UCSD-AML1 (cell line): ENCODE measurements at regions not wholly inside any gene's neighbourhood (a gene's known extent, or its start where the extent isn't known, plus 50 kb on each side); places are given as distances from the start of the nearest gene placed in this dataset.

Source experiments
- DNase-seq: peaks from one replicate; lab custom pipeline; 2025; ENCODE audit not compliant: unreplicated experiment; lab: John Stamatoyannopoulos, UW

DNA sequence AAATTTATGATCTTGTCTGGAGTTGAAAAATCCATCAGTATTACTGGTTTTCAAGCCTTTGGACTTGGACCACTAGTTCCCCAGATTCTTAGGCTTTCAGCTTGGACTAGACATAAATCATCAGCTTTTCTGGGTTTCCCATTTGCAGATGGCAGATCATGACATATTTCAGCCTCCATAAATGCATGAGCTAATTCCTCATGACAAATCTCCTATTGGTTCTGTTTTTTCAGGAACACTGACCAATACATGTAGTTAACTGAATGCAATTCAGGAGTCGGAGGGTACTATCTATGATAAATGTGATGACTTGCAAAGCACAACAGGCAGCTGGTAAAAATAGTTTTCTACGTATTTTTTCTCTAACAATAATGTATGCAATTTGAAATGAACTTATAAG lies 635.6 kb downstream of the TRAM1L1 start:
- no peak for DNase-seq

GRCh38 chr4:116444117-116444516 lies 641.3 kb downstream of the TRAM1L1 start:
- no peak for DNase-seq

DNA sequence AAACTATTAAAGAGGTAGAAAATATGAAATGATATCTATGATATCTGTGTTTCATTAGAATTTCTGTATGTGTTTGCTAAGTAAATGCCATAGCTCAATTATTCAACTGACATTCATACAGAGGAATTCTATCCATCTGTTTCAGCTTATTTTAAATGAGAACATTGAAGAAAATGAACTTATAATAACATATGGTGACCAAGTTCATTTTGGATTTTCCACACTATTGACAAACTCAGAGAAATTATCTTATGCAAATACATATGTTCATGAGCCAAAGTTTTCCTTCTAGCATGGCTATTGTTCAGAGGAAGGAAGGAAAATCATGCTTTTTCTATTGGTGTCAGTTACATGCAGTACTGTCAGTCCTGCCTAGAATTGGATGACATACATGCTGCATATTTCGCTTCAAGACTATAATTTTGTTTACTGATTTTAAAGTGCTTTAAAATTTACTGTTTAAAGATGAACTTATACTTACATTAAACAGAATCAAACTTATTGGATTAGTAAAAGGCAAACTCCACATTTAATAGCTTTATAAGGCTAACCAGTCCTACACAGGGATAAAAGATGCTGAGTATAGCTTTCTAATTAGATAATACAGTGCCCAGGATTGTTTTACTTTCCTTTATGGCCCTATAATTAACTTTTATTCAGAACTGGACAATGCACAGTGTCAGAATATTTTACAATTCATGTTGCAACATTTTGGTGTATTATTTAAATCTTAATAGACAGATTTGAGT lies 646.2 kb downstream of the TRAM1L1 start:
- DNase-seq, result no peak

GRCh38 chr4:116438417-116438816 lies 647.0 kb downstream of the TRAM1L1 start:
- no peak for DNase-seq

DNA sequence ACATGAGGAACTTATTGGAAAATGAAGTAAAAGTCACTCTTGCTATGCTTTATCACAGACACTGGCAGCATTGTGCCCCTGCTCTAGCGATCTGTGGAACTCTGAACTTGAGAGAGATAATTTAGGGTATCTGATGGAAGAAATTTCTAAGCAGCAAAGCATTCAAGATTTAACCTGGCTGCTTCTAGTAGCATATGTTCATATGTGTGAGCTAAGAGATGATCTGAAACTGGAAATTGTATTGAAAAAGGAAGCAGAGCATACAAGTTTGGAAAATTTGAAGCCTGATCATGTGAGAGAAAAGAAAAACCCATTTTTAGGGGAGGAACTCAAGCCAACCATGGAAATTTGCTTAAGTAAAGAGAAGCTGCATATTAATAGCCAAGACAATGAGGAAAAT lies 657.7 kb downstream of the TRAM1L1 start:
- no peak for DNase-seq

GRCh38 chr4:116413222-116413621 lies 672.2 kb downstream of the TRAM1L1 start:
- DNase-seq, result no peak

GRCh38 chr4:116401293-116401692 lies 684.1 kb downstream of the TRAM1L1 start:
- no peak for DNase-seq

DNA sequence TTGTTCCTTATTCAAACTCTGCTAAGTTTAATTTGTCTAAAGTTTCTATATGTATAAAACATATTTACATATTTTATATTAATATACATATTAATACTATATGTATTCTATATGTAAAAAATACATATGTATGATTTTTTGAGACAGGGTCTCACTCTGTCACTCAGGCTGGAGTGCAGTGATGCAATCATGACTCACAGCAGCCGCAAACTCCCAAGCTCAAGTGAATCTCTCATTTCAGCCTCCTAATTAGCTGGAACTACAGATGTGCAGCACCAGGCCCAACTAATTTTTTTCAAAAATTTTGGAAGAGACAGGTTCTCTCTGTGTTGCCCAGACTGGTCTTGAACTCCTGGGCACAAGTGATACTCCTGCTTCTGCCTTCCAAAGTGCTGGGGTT lies 684.9 kb downstream of the TRAM1L1 start:
- DNase-seq, result no peak

DNA sequence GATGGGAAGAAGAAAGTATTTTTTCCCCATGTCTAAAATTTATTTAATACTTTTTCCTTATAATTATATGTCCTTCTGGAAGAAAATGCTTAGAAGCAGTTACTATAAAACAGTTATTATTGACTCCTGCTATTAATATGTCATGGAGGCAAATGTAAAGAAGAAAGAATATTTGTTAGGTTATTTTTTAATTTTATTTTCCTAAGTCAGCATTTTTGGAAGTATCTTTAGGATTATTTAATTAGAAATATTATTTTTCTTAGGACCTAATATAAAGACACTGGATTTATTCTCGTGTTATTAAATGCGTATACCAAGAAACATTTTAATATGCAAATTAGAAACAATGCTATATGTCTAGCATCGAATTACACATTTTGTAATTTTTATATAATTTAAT lies 687.7 kb downstream of the TRAM1L1 start:
- no peak for DNase-seq

- DNase-seq, result no peak
Observed at GRCh38 chr4:116397291-116397690, 688.1 kb downstream of the TRAM1L1 start.

DNA sequence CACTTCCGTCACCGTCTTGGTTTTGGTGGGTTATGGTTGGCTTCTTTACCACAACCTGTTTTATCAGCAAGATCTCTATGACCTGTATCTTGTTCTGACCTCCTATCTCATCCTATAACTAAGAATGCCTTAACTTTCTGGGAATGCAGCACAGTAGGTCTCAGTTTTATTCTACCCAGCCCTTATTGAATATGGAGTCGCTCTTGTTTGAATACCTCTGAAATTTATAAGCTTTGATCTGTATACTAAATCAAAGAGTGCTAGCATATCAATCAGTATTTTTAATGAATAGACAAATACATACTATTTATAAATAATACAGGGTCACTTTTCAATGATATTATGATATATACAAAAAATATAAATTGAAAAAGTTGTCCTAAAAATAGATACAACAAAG lies 690.0 kb downstream of the TRAM1L1 start:
- DNase-seq, result no peak

GRCh38 chr4:116391020-116391419 lies 694.4 kb downstream of the TRAM1L1 start:
- DNase-seq, result peak; percentile 14

DNA sequence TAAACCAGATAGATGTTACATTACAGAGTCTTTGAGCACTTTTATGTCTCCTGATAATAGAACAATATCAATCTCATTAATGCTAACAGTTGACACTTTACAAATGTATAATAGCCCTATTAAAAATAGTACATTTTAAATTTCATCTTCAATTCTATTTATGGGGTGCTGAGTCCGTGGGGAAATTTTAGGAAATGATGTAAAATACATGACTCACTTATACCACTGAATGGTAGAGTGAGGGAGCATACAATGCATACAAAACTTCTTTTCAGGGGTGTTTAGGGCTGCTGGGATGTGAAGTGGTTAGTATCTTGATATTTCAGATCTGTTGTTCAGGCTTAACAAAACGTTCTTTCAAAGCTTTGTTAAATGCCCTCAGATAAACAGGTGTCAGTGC lies 696.2 kb downstream of the TRAM1L1 start:
- no peak for DNase-seq

DNA sequence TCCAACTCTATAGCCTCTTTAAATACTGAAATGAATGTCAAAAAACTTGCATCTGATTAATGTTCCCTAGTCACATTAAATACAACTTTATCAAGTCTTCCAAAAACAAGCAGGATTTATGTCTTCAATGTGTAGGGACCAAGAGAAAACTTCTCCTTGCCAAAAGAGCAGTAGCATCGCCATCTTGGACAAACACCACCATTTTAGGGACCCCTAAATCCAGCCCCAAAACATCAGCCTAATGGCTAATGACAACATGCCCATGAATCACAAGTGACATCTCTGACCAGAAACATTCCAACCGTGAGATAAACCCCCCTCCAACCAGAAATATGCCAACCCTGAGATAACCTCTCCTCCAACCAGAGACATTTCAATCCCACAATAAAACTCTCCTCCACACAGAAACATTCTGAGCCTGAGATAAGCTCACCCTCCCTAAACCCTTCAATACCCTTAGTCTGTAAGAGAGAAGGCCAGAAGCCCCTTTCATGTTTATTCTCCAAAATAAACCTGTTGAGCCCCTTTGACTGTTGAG lies 697.4 kb downstream of the TRAM1L1 start:
- no peak for DNase-seq

- no peak for DNase-seq
Observed at GRCh38 chr4:116386856-116387255, 698.5 kb downstream of the TRAM1L1 start.

DNA sequence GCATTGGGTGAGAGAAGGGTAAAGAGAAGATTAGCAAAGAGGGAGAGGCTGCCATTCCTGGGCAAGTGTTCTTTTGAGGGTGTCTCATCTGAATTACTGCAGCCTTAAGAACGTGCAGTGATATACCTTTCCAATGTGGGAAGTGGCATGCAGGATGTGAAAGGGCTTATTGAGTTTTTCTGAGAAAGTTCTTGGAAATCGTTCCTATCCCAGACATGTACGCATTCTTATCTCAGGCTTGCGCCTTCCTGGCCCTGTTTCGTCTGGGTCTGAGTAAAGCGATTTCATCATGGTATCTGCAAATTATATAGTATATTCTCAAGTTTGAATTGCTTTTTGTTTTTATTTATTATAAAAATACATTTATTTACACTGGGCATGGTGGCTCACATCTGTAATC lies 699.8 kb downstream of the TRAM1L1 start:
- DNase-seq, result no peak

- no peak for DNase-seq
Observed at GRCh38 chr4:116374815-116375214, 710.6 kb downstream of the TRAM1L1 start.

DNA sequence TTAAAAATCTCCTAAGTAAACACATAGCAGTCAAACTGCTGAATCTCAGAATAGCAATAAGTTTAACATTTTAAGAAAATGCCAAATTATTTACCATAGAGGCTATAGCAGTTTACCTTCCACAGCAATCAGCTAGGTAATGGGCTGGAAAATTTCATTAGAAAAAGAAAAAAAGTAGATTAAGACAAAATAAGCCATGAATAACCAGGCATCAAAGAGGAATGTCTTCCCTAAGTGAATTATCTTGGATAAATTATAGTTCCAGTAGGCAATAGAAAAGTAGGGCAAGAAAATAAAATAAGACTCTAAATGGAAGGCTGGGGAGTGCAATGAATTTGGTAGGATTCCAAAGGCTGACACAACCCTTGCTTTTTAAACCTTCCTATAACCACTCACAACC lies 722.8 kb downstream of the TRAM1L1 start:
- no peak for DNase-seq

GRCh38 chr4:116361790-116362189 lies 723.6 kb downstream of the TRAM1L1 start:
- DNase-seq, result peak; percentile 6

DNA sequence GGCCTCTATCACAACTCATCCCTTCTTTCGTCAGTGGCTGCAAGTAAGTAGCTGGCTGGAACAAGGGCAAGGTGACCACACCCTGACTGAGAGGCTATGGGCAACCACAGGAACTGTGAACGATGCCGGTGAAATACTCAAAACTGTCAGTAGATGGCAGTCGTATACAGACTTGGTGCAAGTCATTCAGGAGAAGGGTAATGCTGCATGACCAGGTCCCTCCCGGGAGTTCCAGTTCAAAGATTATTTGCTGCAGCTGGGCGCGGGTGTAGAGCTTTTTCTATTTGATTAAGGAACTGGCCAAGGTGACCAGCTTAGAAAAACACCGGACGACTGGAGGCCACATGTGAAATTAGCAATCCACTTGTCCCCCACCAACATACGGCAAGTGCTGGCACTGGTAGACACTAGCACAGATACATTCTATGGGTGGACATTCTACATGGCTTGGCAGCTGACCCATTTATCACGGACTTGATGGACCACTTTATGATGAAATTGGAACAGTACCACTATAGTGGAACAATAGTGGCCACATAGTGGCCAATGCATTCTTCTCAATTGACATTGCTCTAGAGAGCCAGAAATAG lies 726.6 kb downstream of the TRAM1L1 start:
- peak; percentile 57 for DNase-seq

DNA sequence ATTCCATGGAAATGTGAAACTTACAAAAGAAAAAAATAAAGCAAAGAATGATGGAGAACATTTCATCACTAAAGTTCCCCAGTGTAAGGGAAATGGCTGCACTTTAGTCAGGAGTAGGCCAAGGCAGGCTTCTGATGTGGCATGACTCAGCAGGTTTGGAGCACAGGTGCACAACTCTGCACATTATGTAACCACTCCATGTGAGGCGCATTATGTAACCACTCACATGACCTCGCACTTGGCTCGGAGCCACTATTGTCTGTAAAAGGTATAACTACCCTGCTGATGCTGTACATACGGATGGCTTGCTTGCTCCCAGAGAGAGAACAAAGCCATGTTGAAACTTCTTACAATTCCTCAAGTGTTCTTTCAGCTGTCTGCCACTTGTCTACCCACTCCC lies 727.6 kb downstream of the TRAM1L1 start:
- DNase-seq, result peak; percentile 13

DNA sequence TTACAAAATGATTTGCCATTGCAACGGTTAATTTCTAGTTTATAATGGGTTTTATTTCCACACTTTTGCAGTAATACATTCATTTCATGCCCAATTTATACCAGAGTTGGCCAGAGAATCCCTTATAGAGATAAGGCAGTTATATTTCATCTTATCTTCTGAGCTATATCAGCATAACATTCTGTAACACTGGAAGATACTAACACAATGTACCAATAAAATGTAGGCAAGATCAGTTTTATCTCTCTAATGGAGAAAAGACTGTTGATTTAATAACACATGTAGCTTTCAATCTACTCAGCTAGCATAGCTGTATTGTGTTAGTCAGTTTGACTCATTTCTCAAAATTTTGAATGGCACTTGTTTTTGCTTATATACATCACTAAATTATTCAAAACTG lies 738.6 kb downstream of the TRAM1L1 start:
- no peak for DNase-seq

DNA sequence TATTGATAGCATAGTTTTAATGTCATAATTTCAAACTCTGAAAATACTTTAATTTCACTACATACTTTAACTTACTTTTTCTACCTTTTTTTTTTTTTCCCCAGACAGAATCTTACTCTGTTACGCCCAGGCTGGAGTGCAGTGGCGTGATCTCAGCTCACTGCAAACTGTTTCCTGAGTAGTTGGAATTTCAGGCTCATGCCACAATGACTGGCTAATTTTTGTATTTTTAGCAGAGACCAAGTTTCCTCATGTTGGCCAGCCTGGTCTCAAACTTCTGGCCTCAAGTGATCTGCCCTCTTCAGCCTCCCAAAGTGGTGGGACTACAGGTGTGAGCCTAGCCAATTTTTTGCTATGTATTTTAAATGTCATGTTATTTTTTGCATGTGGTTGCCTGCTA lies 741.6 kb downstream of the TRAM1L1 start:
- peak; percentile 29 for DNase-seq
